Heart left ventricle (tissue), 16 donors: ENCODE measurements at regions not wholly inside any gene's neighbourhood (a gene's known extent, or its start where the extent isn't known, plus 50 kb on each side); places are given as distances from the start of the nearest gene placed in this dataset.

Source experiments
- ATAC-seq, 4 donors: fragments of 200-7000 bp; cut with Tn5 transposase; one replicate each; pipeline ENCODE4 v1.9.1; 2020 to 2022; ENCODE audit warnings: moderate library complexity in 4 of 4, mild to moderate bottlenecking in 3 of 4, moderate number of reproducible peaks in 1 of 4
- DNase-seq, 5 donors: peaks; one replicate each; pipeline ENCODE4 v3.0.0-alpha.2; 2020
- H3K27ac ChIP-seq, 12 donors: fragments of 200-600 bp; sonication (generic) in 4 of 12; one replicate each; pipeline versions ENCODE4 v1.5.0 to v1.8.0; 2016 to 2022; ENCODE audit warnings: mild to moderate bottlenecking in 2 of 12
- H3K27me3 ChIP-seq, 9 donors: fragments of 200-600 bp; sonication (generic) in 2 of 9; one replicate each; pipeline versions ENCODE4 v1.5.1 to v1.8.0; 2016 to 2022; ENCODE audit warnings: mild to moderate bottlenecking in 3 of 9
- H3K36me3 ChIP-seq, 9 donors: fragments of 200-600 bp; sonication (generic) in 2 of 9; one replicate each; pipeline versions ENCODE4 v1.5.0 to v1.8.0; 2018 to 2022; ENCODE audit warnings: mild to moderate bottlenecking in 2 of 9
- H3K4me1 ChIP-seq, 12 donors: fragments of 200-600 bp; sonication (generic) in 4 of 12; one replicate each; pipeline versions ENCODE4 v1.5.0 to v1.8.0; 2016 to 2022; ENCODE audit warnings: mild to moderate bottlenecking in 3 of 12
- H3K4me3 ChIP-seq, 12 donors: fragments of 200-600 bp; sonication (generic) in 4 of 12; one replicate each; pipeline versions ENCODE4 v1.5.0 to v1.8.0; 2017 to 2022; ENCODE audit warnings: mild to moderate bottlenecking in 9 of 12, moderate library complexity in 4 of 12
- H3K9me3 ChIP-seq, 12 donors: fragments of 200-600 bp; sonication (generic) in 4 of 12; one replicate each; pipeline versions ENCODE4 v1.5.0 to v1.8.0; 2016 to 2022; ENCODE audit warnings: mild to moderate bottlenecking in 1 of 12
- POLR2A ChIP-seq, 2 donors: fragments of 450-650 bp; IDR thresholded peaks; one replicate each; pipeline ENCODE4 v1.6.1; 2017; ENCODE audit warnings: antibody characterized with exemption in 2 of 2, mild to moderate bottlenecking in 2 of 2, moderate library complexity in 2 of 2
- WGBS, 4 donors: extraction: QIAGEN DNeasy Blood & Tissue Kit in 2 of 4; methylation state at CpG; one replicate each; pipeline versions ENCODE4 v1.1.5 to v1.1.7; 2013 to 2018; 5-methylcytosine and 5-hydroxymethylcytosine counted together
- intact Hi-C, 10 donors: fragments of 100-400 bp; cut with DNase I; formaldehyde crosslinking; loops; one replicate each; pipeline versions ENCODE4 v1.11.1 to v1.14.2; 2022
- TF ChIP-seq, protein P1 (sequence below), 12 donors: fragments of 200-600 bp; sonication (generic) in 4 of 12; IDR thresholded peaks; one replicate each; pipeline versions ENCODE4 v1.5.0 to v1.8.0; 2018 to 2022; ENCODE audit warnings: antibody characterized with exemption in 12 of 12, mild to moderate bottlenecking in 5 of 12
- donor health status: ischemic (EF 13 %, LVEDD 7.1; RV severe dilation, severe dysfunction).
- donor health status: healthy with polysubstance abuse.
- donor health status: DM: no; HTN: yes; CAD: no.
- donor health status: DM: no; HTN: no; CAD: no.
- donor health status: ischemic (EF 25% LVEDD 6.9; RV normal size, moderate dysfunction).
- donor health status: ischemic (EF 25% LVEDD 5.7; RV mildly dilated, moderate dysfunction).
- donor health status: healthy.
- donor health status: DM: yes; HTN: yes; CAD: no.
- donor health status: ischemic (EF 35%, LVEDD 5.7; RV mildly dilated, moderate dysfunction).
- donor health status: nonischemic (EF 11% LVEDD 7.7; RV severe dilation, severe dysfunction).
- donor health status: DM: yes; HTN: yes; CAD: no.
- donor health status: PGD.
- donor health status: ischemic (EF 29% LVEDD 5.4; RV normal size, mild dysfunction).
- donor health status: nonischemic (EF 23%, LVEDD 6.1; RV moderate dilation, normal function).

DNA sequence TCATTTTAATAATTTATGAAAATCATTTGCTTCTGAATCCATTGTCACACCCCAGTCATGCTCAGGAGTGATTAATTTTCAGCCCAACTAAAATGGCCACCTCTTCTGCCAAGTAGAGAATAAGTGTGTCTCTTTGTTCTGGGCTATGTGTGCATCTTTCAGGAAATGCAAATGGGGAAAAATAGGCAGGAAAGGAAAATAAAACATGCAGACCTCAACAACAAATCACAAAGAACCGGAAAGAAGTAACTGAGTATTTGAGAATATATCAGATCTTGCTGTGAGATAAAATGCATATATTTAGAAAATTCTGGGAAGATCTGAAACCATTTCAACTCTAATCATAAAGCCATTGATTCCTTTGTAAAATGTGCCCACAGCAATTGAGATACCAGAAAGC lies 763.9 kb downstream of the GALC start:
- Histone ChIP-seq H3K27me3 (no peaks in the 10 kb centered on the region), H3K9me3 (peaks cover 0 to 4% (median 0%) of the 10 kb centered on the region in 12 donors), H3K4me1 (no peaks in the 10 kb centered on the region), H3K4me3 (no peak overlapping the region), H3K36me3 (no peaks in the 10 kb centered on the region), H3K27ac (no peak overlapping the region)
- no peak for TF ChIP-seq POLR2A (IDR thresholded peaks at IDR 0.05)
- TF ChIP-seq, protein P1, sequence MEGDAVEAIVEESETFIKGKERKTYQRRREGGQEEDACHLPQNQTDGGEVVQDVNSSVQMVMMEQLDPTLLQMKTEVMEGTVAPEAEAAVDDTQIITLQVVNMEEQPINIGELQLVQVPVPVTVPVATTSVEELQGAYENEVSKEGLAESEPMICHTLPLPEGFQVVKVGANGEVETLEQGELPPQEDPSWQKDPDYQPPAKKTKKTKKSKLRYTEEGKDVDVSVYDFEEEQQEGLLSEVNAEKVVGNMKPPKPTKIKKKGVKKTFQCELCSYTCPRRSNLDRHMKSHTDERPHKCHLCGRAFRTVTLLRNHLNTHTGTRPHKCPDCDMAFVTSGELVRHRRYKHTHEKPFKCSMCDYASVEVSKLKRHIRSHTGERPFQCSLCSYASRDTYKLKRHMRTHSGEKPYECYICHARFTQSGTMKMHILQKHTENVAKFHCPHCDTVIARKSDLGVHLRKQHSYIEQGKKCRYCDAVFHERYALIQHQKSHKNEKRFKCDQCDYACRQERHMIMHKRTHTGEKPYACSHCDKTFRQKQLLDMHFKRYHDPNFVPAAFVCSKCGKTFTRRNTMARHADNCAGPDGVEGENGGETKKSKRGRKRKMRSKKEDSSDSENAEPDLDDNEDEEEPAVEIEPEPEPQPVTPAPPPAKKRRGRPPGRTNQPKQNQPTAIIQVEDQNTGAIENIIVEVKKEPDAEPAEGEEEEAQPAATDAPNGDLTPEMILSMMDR (IDR thresholded peaks at IDR 0.05): no peak
- intact Hi-C loops: no loop called here
- DNase-seq (no peak), ATAC-seq (no peak)
- WGBS, 4 donors: 53 to 76% (median 72%) methylated on average over 1 of the region's 1 CpG

DNA sequence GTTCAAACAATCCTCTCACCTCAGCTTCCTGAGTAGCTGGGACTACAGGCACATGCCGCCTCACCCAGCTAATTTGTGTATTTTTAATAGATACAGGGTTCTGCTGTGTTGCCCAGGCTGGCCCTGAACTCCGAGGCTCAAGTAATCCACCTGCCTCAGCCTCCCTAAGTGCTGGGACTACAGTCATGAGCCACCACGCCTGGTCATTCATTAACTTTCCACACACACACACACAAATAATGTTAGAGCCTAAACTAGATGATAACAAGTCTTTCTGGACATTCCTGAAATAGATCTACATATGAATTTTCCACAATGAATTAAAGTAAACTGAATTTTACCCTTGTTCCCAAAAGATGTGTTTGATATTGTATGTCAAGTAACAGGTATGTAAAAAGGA lies 776.0 kb downstream of the GALC start:
- H3K9me3 ChIP-seq: peaks cover 0 to 10% (median 0%) of the 10 kb centered on the region in 12 donors
- ATAC-seq (no peak), DNase-seq (no peak)
- intact Hi-C loops: no loop called here
- no peaks in the 10 kb centered on the region for H3K27me3 ChIP-seq
- H3K4me3 ChIP-seq: no peak overlapping the region
- TF ChIP-seq POLR2A (IDR thresholded peaks at IDR 0.05): no peak
- TF ChIP-seq, protein P1 (IDR thresholded peaks at IDR 0.05): no peak
- H3K36me3 ChIP-seq: no peaks in the 10 kb centered on the region
- no peak overlapping the region for H3K27ac ChIP-seq
- H3K4me1 ChIP-seq: no peaks in the 10 kb centered on the region
- 73 to 87% (median 84%) methylated on average over 3 of the region's 3 CpGs for WGBS, 4 donors

DNA sequence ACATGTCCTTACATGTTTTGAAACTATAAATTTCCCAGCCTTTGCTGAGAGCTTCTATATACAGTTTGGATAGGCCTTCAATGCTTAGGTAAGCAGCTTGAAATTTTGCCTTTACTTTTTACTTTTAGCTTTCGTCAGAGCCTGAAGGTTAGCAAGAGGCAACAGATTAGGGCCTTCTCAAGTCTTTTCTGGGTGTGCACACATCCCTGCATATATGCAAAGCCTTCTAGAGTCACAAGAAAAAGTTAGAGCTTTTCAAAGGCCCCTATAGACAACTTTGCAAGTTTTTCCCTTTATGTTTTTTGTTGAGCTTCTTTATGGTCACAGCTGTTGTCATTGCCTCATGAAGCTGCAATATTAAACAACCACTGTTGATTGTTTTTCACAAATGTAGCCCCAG lies 778.4 kb downstream of the GALC start:
- Histone ChIP-seq H3K4me3 (no peak overlapping the region), H3K4me1 (no peaks in the 10 kb centered on the region), H3K36me3 (no peaks in the 10 kb centered on the region), H3K9me3 (peaks cover 0 to 10% (median 0%) of the 10 kb centered on the region in 12 donors), H3K27me3 (no peaks in the 10 kb centered on the region), H3K27ac (no peak overlapping the region)
- intact Hi-C loops: no loop called here
- WGBS, 4 donors: 68 to 90% (median 88%) methylated on average over 1 of the region's 1 CpG
- ATAC-seq: no peak
- DNase-seq: no peak
- TF ChIP-seq, protein P1 (IDR thresholded peaks at IDR 0.05): no peak
- no peak for TF ChIP-seq POLR2A (IDR thresholded peaks at IDR 0.05)

DNA sequence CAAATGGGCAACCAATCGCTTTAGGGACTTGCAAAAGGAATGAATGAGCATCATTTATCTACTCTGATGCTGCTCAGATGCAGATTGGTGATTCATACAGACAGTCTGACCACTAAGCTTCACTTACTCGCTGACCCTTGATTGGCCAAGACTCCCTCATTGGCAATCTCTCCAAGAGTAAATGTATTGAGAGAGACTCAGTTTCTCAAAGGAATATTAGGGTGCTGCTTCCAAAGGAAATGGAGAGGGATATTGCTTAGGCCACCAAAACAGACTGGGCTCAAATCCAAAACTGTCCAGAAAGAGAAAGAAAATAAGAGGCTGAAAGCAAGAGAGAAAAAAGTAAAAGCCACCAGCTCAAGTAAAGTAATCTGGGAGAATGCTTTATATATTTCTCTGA lies 785.2 kb downstream of the GALC start:
- ATAC-seq (no peak), DNase-seq (no peak)
- H3K36me3 ChIP-seq: no peaks in the 10 kb centered on the region
- TF ChIP-seq POLR2A (IDR thresholded peaks at IDR 0.05): no peak
- TF ChIP-seq, protein P1 (IDR thresholded peaks at IDR 0.05): no peak
- H3K27ac ChIP-seq: no peak overlapping the region
- WGBS, 4 donors: 79 to 84% (median 81%) methylated on average over 2 of the region's 2 CpGs
- intact Hi-C loops: no loop called here
- H3K27me3 ChIP-seq: no peaks in the 10 kb centered on the region
- H3K4me3 ChIP-seq: no peak overlapping the region
- H3K9me3 ChIP-seq: peaks cover 0 to 5% (median 0%) of the 10 kb centered on the region in 12 donors
- H3K4me1 ChIP-seq: no peaks in the 10 kb centered on the region
